ENCODE measurements at regions not wholly inside any gene's neighbourhood (a gene's known extent, or its start where the extent isn't known, plus 50 kb on each side); places are given as distances from the start of the nearest gene placed in this dataset.
A peak's percentile ranks its signal among the peaks of the same experiment; 100 is the strongest.
"Not testable (repeated sequence)": the region's sequence is repeated elsewhere in the genome, so short reads cannot be mapped to it uniquely, and the experiment has no call there.

GRCh38 chr14:104404922-104405321 is 174.6 kb upstream of the C14orf180 start:
- no peak for DNase-seq

- no peak for DNase-seq
These were observed 174.0 kb upstream of the C14orf180 start for GRCh38 chr14:104405360-104406226.

- no peak for DNase-seq
These were observed 172.7 kb upstream of the C14orf180 start for GRCh38 chr14:104406831-104407230.

- no peak for DNase-seq
These were observed 163.2 kb upstream of the C14orf180 start for GRCh38 chr14:104416383-104416782.

DNA sequence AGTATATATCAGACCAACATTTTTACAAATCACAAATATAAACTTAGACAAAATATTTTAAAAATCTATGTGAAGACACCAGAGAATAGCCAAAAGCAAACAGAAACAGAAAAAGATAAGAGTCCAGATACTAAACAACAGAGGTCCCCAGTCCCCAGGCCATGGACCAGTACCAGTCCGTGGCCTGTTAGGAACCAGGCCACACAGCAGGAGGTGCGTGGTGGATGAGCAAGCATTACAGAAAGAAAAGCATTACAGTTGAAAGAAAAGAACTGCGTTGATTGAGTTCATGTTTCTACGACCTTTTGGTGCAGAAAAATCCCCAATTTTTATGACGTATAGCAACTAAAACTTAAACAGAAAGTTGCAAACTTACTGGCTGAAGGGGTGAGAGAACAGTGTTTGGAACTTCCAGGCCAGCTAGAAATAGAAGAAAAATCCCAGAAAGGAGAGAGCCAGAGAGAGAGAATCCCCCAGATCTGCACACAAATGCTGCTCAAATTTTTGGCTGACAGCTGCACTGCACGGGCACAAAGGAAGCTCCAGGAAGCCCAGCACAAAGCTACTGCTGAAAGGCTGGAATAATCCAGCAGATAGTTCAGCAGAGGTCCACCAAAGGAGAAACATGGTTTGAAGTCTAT is 159.6 kb upstream of the C14orf180 start:
- DNase-seq: no peak

GRCh38 chr14:104420523-104420922 is 159.0 kb upstream of the C14orf180 start:
- not testable (repeated sequence) for DNase-seq

- no peak for DNase-seq
These were observed 158.6 kb upstream of the C14orf180 start for GRCh38 chr14:104420990-104421389.

DNA sequence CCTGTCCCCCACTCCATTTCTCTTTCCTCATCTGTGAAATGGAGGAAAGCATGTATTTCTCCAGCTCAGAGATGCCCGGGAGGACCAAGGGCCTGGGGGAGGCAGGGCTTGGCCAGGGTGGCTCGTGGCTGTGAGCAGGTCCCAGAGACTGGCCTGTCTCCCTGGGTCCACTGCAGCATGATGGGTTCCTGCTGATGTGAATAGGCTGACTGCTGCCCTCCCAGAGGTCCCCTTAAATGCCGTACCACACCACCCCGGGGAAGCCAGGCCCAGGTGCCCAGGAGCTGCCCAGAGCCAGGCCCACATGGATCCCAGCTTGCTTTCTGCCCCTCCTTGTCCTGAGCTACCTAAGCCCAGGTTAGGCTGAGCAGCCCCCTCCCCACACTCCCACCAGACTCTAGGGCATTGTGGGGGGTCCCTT is 158.2 kb upstream of the C14orf180 start:
- DNase-seq: no peak

DNA sequence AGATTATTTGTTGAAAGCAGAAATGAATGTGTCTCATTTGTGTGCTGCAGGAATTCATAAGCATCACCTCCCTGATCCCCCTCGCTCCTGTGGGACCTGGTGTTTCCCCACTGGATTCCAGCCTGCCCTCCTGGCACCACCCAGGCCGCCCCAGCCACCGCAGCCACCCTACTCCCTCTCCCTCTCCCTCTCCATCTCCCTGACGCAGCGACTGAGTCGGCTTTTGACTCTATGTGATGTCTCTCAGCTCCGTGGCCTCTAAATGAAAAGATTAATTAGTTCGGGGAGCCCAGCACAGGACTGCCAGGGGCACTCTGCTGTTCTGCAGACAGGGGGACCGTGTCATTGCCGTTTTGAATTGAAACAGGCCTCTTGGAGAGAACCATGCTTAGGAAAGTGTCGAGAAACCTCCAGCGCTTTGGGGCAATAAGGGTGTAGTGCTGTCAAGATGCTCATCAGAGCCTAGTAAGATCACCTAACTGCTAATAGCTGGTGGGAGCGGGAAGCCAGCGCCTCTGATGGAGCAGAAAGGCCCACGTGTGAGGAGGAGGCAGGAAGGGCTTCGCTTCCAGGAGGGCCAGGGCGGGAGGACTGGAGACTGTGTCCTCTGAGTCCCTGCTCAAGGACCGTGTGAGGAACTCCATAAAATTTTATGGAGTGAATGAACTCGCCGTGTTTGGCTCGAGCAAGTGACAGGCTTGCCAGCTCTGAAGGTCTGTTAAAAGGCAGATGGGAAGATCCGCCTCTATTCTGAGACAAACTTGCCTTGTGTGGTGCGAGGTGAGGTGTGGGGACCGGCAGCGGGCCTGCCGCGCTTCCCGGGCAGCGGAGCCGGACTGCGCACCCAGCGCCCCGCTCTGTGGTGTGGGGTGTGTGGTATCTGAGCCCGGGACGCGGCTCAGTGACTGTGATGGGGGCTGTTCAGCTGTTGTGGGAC is 157.4 kb upstream of the C14orf180 start:
- DNase-seq: no peak

- no peak for DNase-seq
These were observed 156.5 kb upstream of the C14orf180 start for GRCh38 chr14:104422837-104423681.

- DNase-seq: no peak
These were observed 155.7 kb upstream of the C14orf180 start for GRCh38 chr14:104423701-104424405.

GRCh38 chr14:104424406-104425072 is 155.0 kb upstream of the C14orf180 start:
- peak; percentile 69 for DNase-seq

DNA sequence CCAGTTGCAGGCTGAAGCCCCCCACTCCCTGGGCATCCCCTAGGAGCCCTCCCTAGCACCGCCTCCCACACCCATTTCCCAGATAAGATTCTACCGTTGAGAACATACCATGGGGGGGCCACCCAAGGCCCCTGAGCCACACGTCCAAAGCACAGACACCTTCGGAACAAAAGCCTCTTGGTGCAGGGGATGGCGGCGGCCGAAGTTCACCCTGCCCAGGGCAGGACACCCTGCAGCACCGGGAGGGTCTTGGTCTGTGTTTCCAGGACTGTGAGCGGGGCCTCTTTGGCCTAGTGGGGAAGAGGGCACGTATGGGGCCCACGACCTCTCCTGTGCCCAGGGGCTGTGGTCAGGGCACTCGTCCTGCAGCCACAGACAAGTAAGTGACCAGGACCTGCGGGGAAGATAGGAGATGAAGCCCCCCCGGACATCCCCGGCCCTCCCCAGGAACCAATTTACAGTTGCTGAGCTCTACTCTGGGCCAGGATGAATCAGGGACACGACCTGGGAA is 154.3 kb upstream of the C14orf180 start:
- no peak for DNase-seq

GRCh38 chr14:104425763-104426646 is 153.6 kb upstream of the C14orf180 start:
- DNase-seq: no peak

DNA sequence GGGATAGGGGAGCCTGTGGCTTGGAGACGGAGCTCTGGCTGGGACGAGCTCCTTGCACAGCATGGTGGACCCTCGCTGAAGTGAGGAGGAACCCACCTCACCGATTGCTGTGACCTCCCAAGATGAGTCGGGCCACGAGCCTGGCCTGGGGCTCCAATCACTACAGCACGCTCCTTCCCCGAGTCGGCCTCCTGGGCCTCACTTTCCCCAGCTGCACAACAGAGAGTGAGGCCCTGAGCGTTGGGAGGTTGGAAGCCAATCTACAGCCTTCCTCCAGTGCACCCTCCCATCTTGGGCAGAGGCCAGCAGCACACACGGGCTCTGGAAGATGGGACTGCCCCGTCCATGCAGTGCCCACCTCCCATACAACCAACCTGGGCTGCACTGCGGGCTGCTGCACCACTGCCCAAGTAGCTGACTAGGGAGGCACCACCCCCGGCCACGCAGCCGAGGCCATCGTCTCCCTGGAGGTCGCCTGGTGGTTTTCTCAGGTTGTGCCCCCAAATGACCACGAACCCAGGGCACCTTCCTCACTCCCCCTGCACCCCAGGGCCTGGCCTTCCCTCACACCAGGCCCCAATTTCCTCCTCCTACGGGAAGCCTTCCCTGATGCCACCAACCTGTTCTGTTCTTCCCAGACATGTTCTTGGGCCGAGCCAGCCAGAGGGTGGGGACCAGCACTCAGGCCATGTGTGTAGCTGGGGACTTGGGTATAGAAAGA is 152.3 kb upstream of the C14orf180 start:
- no peak for DNase-seq

- DNase-seq: no peak
These were observed 151.2 kb upstream of the C14orf180 start for GRCh38 chr14:104428333-104428851.

GRCh38 chr14:104428860-104429259 is 150.7 kb upstream of the C14orf180 start:
- DNase-seq: no peak

- DNase-seq: no peak
These were observed 150.2 kb upstream of the C14orf180 start for GRCh38 chr14:104429291-104429861.
